ENCODE measurements at regions not wholly inside any gene's neighbourhood (a gene's known extent, or its start where the extent isn't known, plus 50 kb on each side); places are given as distances from the start of the nearest gene placed in this dataset.
A peak's percentile ranks its signal among the peaks of the same experiment; 100 is the strongest.

- no peak overlapping the region for H3K4me3 Mint-ChIP-seq (ENCODE audit: unreplicated experiment)
- intact Hi-C loops (cut with micrococcal nuclease), result loop anchor here (5.0 kb wide), 2 partner anchors 647 to 1137 kb away; no protein-coding TSS in a partner anchor
- peaks cover 5% of the 10 kb centered on the region for H3K36me3 Mint-ChIP-seq (ENCODE audit: insufficient read depth, unreplicated experiment)
- POLR2A ChIA-PET, result no interaction called here
- no peaks in the 10 kb centered on the region for H3K9me3 Mint-ChIP-seq (ENCODE audit: unreplicated experiment)
- TF ChIP-seq CTCF (IDR thresholded peaks at IDR 0.05; ENCODE audit: unreplicated experiment), result no peak
- CTCF ChIA-PET, result interaction anchor here (0.6 to 5.4 kb wide), 11 partner anchors 9 to 536 kb away, joined by 3 to 44 read pairs (median 4); no protein-coding TSS in a partner anchor
- no peaks in the 10 kb centered on the region for H3K4me1 Mint-ChIP-seq (ENCODE audit: insufficient read depth, unreplicated experiment)
- H3K27ac Mint-ChIP-seq (ENCODE audit: low read depth, unreplicated experiment), result peak overlapping the region; percentile 29
- BruUV-seq (replicated peaks), result no TSS peak
- H3K27me3 Mint-ChIP-seq (ENCODE audit: insufficient read depth, unreplicated experiment), result no peaks in the 10 kb centered on the region
- DNase-seq (ENCODE audit: unreplicated experiment), result no peak
Measured at GRCh38 chr4:123125477-123125876, 203.1 kb upstream of the NUDT6 start.

GRCh38 chr4:123127218-123127617 lies 204.8 kb upstream of the NUDT6 start:
- ChIA-PET CTCF (interaction anchor here (0.5 to 5.4 kb wide), 33 partner anchors 9 to 991 kb away, joined by 3 to 44 read pairs (median 4); partner anchors contain the start of gene SPRY1), POLR2A (interaction anchor here (0.6 to 2.2 kb wide), 10 partner anchors 8 to 532 kb away, joined by 3 to 12 read pairs (median 4); partner anchors contain the start of gene SPRY1)
- peak; percentile 16 for DNase-seq (ENCODE audit: unreplicated experiment)
- intact Hi-C loops (cut with micrococcal nuclease), result loop anchor here (1.0 to 5.0 kb wide), 4 partner anchors 270 to 1135 kb away; no protein-coding TSS in a partner anchor
- TF ChIP-seq CTCF (IDR thresholded peaks at IDR 0.05; ENCODE audit: unreplicated experiment), result peak; percentile 42
- Mint-ChIP-seq H3K4me3 (ENCODE audit: unreplicated experiment) (no peak overlapping the region), H3K27ac (ENCODE audit: low read depth, unreplicated experiment) (no peak overlapping the region), H3K27me3 (ENCODE audit: insufficient read depth, unreplicated experiment) (no peaks in the 10 kb centered on the region), H3K9me3 (ENCODE audit: unreplicated experiment) (no peaks in the 10 kb centered on the region), H3K4me1 (ENCODE audit: insufficient read depth, unreplicated experiment) (no peaks in the 10 kb centered on the region), H3K36me3 (ENCODE audit: insufficient read depth, unreplicated experiment) (peaks cover 5% of the 10 kb centered on the region)
- no TSS peak for BruUV-seq (replicated peaks)

GRCh38 chr4:123127875-123128274 lies 205.5 kb upstream of the NUDT6 start:
- no peaks in the 10 kb centered on the region for H3K9me3 Mint-ChIP-seq (ENCODE audit: unreplicated experiment)
- peak; percentile 38 for DNase-seq (ENCODE audit: unreplicated experiment)
- ChIA-PET CTCF (interaction anchor here (0.6 to 5.4 kb wide), 23 partner anchors 15 to 991 kb away, joined by 3 to 44 read pairs (median 4); partner anchors contain the start of gene SPRY1), POLR2A (interaction anchor here (0.6 to 2.2 kb wide), 12 partner anchors 8 to 532 kb away, joined by 3 to 12 read pairs (median 4); partner anchors contain the start of genes NUDT6 and SPRY1)
- H3K4me3 Mint-ChIP-seq (ENCODE audit: unreplicated experiment), result no peak overlapping the region
- BruUV-seq (replicated peaks), result no TSS peak
- peak overlapping the region; percentile 72 for H3K27ac Mint-ChIP-seq (ENCODE audit: low read depth, unreplicated experiment)
- no peak for TF ChIP-seq CTCF (IDR thresholded peaks at IDR 0.05; ENCODE audit: unreplicated experiment)
- peaks cover 5% of the 10 kb centered on the region for H3K36me3 Mint-ChIP-seq (ENCODE audit: insufficient read depth, unreplicated experiment)
- intact Hi-C loops (cut with micrococcal nuclease), result loop anchor here (1.0 to 5.0 kb wide), 5 partner anchors 269 to 1134 kb away; no protein-coding TSS in a partner anchor
- no peaks in the 10 kb centered on the region for H3K27me3 Mint-ChIP-seq (ENCODE audit: insufficient read depth, unreplicated experiment)
- H3K4me1 Mint-ChIP-seq (ENCODE audit: insufficient read depth, unreplicated experiment), result no peaks in the 10 kb centered on the region

- Mint-ChIP-seq H3K4me3 (ENCODE audit: unreplicated experiment) (no peak overlapping the region), H3K36me3 (ENCODE audit: insufficient read depth, unreplicated experiment) (peaks cover 5% of the 10 kb centered on the region), H3K9me3 (ENCODE audit: unreplicated experiment) (no peaks in the 10 kb centered on the region), H3K4me1 (ENCODE audit: insufficient read depth, unreplicated experiment) (no peaks in the 10 kb centered on the region), H3K27ac (ENCODE audit: low read depth, unreplicated experiment) (no peak overlapping the region), H3K27me3 (ENCODE audit: insufficient read depth, unreplicated experiment) (no peaks in the 10 kb centered on the region)
- ChIA-PET POLR2A (no interaction called here), CTCF (no interaction called here)
- TF ChIP-seq CTCF (IDR thresholded peaks at IDR 0.05; ENCODE audit: unreplicated experiment), result no peak
- BruUV-seq (replicated peaks), result no TSS peak
- DNase-seq (ENCODE audit: unreplicated experiment), result no peak
- intact Hi-C loops (cut with micrococcal nuclease), result no loop called here
Measured at GRCh38 chr4:123133397-123134050, 211.1 kb upstream of the NUDT6 start.

Data from MCF 10A (cell line).